ENCODE measurements at regions not wholly inside any gene's neighbourhood (a gene's known extent, or its start where the extent isn't known, plus 50 kb on each side); places are given as distances from the start of the nearest gene placed in this dataset.

DNA sequence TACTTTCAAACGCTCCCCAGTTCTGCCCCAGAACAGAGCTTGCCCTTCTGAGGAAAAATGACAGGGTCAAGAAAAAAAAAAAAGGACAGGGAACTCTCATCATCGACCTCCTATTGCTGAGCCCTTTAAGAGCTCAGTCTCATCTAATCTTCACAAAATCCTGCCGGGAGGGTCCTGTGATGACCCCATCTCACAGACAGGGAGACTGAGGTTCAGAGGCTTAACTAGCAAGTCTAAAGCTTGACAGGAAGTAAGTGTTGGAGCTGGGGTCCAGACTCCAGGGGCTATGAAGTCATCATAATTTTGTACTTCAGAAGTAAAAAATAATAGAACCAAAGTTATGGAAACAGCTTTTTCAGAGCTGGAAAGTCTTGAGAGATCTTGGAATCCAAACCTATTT lies 171.1 kb upstream of the MYCN start:
- TF ChIP-seq CTCF (IDR thresholded peaks at IDR 0.05) = no peak
- TF ChIP-seq POLR2A (IDR thresholded peaks at IDR 0.05) = no peak

Data from Peyer's patch (tissue), 4 donors.